CD4-positive, alpha-beta T cell treated with Interleukin-10 for 1 hour (primary cell): ENCODE measurements at regions not wholly inside any gene's neighbourhood (a gene's known extent, or its start where the extent isn't known, plus 50 kb on each side); places are given as distances from the start of the nearest gene placed in this dataset.

Experiments
- DNase-seq: peaks from one replicate; pipeline ENCODE4 v3.0.0-alpha.2; 2020

DNA sequence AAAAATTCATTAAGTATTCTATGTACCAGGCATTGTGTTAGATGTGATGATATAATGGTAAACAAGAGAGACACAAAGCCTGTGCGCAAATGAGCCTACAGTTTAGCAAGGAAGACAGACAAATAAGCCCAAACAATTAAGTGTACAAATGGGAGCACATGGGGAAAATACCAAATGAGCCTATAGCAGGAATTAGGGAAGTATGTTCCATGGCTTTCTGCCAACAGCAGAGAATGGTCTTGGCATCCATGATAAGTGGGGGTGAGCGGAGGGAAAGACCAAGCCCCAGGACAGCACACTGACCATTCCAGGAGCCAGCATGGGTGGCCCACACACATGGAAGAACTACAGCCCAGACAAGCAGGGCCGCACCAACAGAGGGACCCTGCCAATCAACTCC is 369.7 kb downstream of the DEPDC1B start:
- DNase-seq = no peak

DNA sequence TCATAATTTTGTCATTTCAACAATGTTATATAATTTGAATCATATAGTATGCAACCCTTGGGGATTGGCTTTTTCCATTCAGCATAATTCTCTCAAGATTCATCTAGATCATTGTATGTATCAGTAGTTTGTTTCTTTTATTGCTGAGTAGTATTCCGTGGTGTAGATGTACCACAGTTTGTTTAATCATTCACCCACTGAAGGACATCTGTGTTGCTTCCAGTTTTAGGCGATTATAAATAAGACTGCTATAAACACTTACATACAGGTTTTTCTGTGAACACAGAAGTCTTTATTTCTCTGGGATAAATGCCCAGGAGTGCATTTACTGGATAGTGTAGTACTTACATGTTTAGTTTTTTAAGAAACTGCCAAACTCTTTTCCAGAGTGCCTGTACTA is 374.1 kb downstream of the DEPDC1B start:
- DNase-seq = no peak

- no peak for DNase-seq
Observed at GRCh38 chr5:60323596-60323995, 376.4 kb downstream of the DEPDC1B start.

DNA sequence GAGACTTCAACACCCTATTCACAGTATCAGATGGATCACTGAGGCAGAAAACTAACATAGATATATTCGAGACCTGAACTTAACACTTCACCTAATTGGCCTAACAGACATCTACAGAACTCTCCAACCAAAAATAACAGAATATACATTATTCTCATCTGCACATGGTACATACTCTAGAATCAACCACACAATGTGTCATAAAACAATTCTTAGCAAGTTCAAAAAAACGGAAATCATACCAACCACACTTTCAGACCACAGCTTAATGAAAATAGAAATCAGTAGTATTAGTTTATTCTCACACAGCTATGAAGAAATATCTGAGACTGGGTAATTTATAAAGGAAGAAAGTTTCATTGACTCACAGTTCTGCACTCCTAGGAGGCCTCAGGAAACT is 387.9 kb downstream of the DEPDC1B start:
- DNase-seq = no peak

DNA sequence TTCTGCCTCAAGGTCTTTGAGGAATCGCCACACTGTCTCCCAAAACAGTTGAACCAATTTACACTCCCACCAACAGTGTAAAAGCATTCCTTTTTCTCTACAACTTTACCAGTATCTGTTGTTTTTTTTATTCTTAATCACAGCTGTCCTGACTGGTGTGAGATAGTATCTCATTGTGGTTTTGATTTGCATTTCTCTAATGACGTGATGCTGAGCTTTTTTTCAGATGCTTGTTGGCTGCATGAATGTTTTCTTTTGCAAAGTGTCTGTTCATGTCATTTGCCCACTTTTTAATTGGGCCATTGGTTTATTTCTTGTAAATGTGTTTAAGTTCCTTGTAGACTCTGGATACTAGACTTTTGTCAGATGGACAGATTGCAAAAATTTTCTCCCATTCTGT is 400.0 kb downstream of the DEPDC1B start:
- DNase-seq = no peak

DNA sequence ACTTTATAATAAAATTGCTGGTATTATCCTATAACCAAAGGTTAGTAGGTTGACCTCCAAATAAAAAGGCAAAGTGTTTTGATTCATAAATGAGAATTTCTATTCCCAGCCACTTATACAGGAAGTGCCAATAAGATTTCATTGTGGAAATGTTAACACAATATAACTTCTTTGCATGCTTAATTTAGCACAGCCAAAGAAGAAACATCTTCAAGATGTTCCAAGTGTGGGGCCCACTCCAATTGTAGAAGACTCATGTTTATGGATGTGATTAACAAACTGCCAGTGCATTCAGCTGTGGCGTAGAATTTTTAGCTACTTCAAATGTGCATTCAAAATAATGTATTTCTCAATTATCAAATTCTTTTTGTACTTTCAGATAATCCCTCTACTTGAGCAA is 402.3 kb downstream of the DEPDC1B start:
- DNase-seq = no peak

DNA sequence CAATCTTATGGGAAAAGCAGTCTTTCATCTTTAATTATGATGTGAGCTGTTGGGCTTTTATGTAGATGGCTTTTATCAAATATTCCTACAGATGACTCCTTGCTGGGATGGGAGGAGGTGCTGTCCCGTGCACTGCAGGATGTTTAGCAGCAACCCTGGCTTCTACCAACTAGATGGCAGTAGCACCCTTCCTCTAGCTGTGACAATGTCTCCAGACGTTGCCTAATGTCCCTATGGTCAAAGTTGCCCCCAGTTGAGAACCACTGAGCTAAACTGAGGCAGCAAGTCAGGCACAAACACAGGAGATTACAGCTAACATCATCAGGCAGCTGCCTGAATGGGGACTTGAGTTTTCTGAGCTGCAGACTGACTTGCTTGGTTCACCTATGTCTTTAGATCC is 401.9 kb upstream of the PDE4D start:
- DNase-seq = no peak

- DNase-seq = no peak
Observed at GRCh38 chr5:60293518-60293917, 400.0 kb upstream of the PDE4D start.

DNA sequence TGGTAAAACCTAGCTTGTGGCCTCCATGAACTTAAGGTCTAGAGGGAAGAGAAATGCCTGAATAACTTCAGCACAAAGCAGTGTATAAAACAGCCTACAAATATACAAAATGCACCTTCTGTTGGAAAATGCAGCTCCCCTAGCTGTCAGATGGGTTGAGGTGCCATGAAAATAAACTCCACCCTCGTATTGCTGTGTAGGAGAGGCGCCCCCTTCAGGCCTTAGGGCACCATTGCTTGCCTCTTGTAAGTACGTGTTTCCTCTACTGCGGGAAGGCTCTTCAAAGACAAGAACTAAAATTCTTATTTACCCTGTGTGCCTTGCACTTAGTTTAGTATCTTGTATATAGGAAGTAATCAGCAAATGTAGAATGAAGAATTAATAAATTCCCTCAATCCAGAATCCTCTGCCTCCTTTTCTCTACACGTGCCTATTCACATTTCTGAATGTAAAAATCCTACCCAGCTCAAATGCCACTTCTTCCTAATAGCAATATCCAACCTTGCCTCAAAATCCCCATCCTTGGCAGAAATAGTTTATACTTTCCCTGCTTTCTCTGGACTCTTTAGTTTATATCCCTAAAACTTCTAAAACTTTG is 393.7 kb upstream of the PDE4D start:
- no peak for DNase-seq

GRCh38 chr5:60285910-60286309 is 392.4 kb upstream of the PDE4D start:
- no peak for DNase-seq

GRCh38 chr5:60280943-60281342 is 387.4 kb upstream of the PDE4D start:
- no peak for DNase-seq

GRCh38 chr5:60277941-60278340 is 384.4 kb upstream of the PDE4D start:
- DNase-seq = no peak

DNA sequence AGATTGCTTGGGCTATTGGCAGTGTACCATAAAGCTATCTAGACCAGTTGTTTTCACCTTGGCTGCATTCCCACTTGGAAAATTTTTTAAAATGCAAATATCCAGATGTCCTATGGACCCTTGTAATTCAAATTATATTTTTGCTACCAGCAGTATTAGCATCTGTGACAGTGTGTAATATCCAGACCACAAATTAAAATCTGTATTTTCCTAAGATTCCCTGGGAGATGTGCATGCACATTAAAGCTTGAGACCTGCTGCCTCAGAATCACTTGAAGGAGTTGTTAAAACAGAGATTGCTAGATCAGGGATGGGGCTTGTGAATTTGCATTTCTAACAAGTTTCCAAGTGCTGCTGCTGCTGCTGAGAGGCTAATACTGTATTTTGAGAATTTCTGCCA is 381.2 kb upstream of the PDE4D start:
- DNase-seq = no peak

DNA sequence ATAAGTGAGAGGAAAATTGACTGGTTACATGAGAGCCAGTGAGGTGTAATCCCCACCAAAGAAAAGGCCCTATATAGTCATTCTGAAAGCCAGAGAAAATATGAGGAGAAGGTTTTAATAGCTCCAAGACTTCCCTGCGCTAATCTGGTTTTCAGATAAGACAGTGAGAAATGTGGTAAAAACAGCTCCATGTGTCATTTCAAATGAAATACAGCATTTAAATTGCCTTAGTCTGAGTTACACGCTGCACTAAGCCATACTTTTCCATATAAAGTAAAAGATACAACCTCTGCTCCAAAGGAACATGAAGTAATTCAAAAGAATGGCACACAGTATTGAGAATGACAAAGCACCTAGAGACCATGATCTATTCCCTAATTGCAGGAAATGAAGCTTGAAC is 378.0 kb upstream of the PDE4D start:
- DNase-seq = no peak

- DNase-seq = no peak
Observed at GRCh38 chr5:60267907-60268306, 374.4 kb upstream of the PDE4D start.

DNA sequence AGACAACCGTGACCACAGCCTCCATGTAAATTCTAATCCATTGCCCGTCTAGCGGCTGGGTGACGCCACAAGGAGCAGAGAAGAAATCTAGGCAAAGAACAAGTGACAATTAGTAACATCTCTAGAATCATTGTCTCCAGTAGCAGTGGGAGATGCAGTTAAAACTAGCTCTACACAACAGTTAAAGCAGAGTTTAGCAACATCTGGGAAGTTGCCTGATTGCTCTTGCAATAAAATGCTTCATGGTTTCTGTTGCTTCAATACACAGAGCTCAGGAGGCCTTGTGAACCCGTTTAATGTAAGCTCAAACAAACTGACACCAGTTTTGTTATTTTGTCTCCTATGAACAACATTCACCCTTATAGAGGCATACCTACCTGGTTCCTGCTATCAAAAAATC is 369.8 kb upstream of the PDE4D start:
- no peak for DNase-seq

DNA sequence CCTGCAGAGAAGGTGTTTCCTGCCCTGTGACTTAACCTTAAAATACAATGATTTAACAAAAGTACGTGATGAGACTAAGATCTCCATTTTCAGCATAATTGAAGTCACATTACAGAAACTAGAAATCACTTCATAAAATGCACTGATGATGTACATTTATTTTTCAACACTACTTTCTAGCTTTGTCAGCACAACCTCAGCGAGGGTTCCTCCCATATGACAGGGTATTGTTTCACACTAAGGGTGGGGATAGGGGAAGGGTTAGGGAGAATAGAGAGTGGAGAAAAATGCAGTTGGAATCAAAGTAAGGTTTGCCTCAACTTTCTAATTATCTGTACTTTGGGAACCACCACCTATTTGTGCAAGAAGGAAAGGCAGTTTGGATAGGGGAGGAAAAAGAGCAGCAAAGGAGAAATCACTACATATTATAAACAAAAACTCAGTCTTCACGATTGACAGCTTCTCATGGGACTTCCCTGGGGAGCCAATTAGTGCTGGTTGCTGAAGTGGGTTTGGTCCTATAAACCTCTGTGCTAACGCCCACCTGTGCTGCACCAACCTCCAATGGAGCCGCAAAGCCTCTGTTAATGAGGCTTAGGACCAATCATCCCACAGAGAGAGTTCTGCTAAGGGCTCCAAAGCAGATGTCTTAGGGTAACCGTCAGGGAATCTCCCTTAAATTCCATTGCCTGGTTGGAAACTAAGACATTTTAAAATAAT is 369.2 kb upstream of the PDE4D start:
- no peak for DNase-seq

- no peak for DNase-seq
Observed at GRCh38 chr5:60261732-60262131, 368.2 kb upstream of the PDE4D start.

GRCh38 chr5:60260658-60261057 is 367.1 kb upstream of the PDE4D start:
- DNase-seq = no peak

- DNase-seq = no peak
Observed at GRCh38 chr5:60259730-60260129, 366.2 kb upstream of the PDE4D start.

- DNase-seq = no peak
Observed at GRCh38 chr5:60257596-60258271, 364.2 kb upstream of the PDE4D start.

GRCh38 chr5:60256546-60256945 is 363.0 kb upstream of the PDE4D start:
- no peak for DNase-seq

GRCh38 chr5:60248901-60249300 is 355.4 kb upstream of the PDE4D start:
- DNase-seq = no peak

DNA sequence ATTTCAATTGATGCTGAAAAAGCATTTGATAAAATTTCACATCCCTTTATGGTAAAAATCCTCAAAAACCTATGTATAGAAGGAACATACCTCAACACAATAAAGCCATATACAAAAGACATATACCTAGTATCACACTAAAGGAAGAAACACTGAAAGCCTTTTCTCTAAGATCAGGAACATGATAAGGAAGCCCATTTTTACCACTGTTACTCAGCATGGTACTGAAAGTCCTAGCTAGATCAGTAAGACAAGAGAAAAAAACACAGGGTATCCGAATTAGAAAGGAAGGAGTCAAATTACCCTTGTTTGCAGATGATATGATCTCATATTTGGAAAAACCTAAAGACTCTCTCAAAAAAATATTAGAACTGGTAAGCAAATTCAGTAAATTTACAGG is 350.2 kb upstream of the PDE4D start:
- DNase-seq = no peak
